Loucy (cell line): ENCODE measurements at regions not wholly inside any gene's neighbourhood (a gene's known extent, or its start where the extent isn't known, plus 50 kb on each side); places are given as distances from the start of the nearest gene placed in this dataset.

Experiments
- H2AFZ ChIP-seq: fragments of 200-600 bp; sonication (generic); 2 replicates; pipeline ENCODE4 v1.6.0; 2016; ENCODE audit warnings: antibody characterized with exemption, mild to moderate bottlenecking, low read length, moderate library complexity
- H3F3A ChIP-seq: fragments of 200-600 bp; 2 replicates; pipeline ENCODE4 v1.6.0; 2016; ENCODE audit warnings: antibody characterized with exemption, low read depth, mild to moderate bottlenecking
- H3K27me3 ChIP-seq: fragments of 200-600 bp; sonication (generic); 2 replicates; pipeline ENCODE4 v1.6.1; 2014; ENCODE audit warnings: low read length, mild to moderate bottlenecking; ENCODE audit not compliant: insufficient read depth, poor library complexity, severe bottlenecking
- H3K36me3 ChIP-seq: fragments of 200-600 bp; sonication (generic); 2 replicates; pipeline ENCODE4 v1.6.1; 2016; ENCODE audit warnings: low read length; ENCODE audit not compliant: insufficient read depth
- H3K4me1 ChIP-seq: fragments of 200-600 bp; sonication (generic); 2 replicates; pipeline ENCODE4 v1.5.1; 2014; ENCODE audit warnings: low read length, mild to moderate bottlenecking; ENCODE audit not compliant: insufficient read depth, poor library complexity, severe bottlenecking
- H3K4me2 ChIP-seq: fragments of 200-600 bp; sonication (generic); 2 replicates; pipeline ENCODE4 v1.6.0; 2014; ENCODE audit warnings: antibody characterized with exemption, low read length, low read depth, mild to moderate bottlenecking; ENCODE audit not compliant: poor library complexity, severe bottlenecking
- H3K4me3 ChIP-seq: fragments of 200-600 bp; sonication (generic); 2 replicates; pipeline ENCODE4 v1.5.1; 2014; ENCODE audit warnings: low read length, mild to moderate bottlenecking, mixed read lengths; ENCODE audit not compliant: poor library complexity, severe bottlenecking
- H3K79me2 ChIP-seq: fragments of 200-600 bp; sonication (generic); 2 replicates; pipeline ENCODE4 v1.6.1; 2014; ENCODE audit warnings: low read length; ENCODE audit not compliant: insufficient read depth
- H3K9ac ChIP-seq: fragments of 200-600 bp; sonication (generic); 2 replicates; pipeline ENCODE4 v1.6.0; 2014; ENCODE audit warnings: mild to moderate bottlenecking, low read depth, low read length, moderate library complexity; ENCODE audit not compliant: poor library complexity, severe bottlenecking
- H3K9me2 ChIP-seq: fragments of 200-600 bp; sonication (generic); replicated peaks from 2 replicates; pipeline ENCODE4 v1.6.1; 2016; ENCODE audit warnings: low read depth, low read length, mixed read lengths
- H3K9me3 ChIP-seq: fragments of 200-600 bp; sonication (generic); 2 replicates; pipeline ENCODE4 v1.6.1; 2014; ENCODE audit warnings: mild to moderate bottlenecking, antibody characterized with exemption, low read length, low read depth; ENCODE audit not compliant: insufficient read depth
- H4K20me1 ChIP-seq: fragments of 200-600 bp; sonication (generic); 2 replicates; pipeline ENCODE4 v1.6.0; 2014; ENCODE audit warnings: antibody characterized with exemption, low read length, mild to moderate bottlenecking; ENCODE audit not compliant: insufficient read depth, poor library complexity, severe bottlenecking
- CTCF ChIP-seq: fragments of 200-600 bp; sonication (generic); conservative IDR thresholded peaks from 2 replicates; pipeline ENCODE4 v1.5.1; 2014; ENCODE audit warnings: mild to moderate bottlenecking, antibody characterized with exemption, low read length
- EZH2phosphoT487 ChIP-seq: fragments of 200-600 bp; IDR thresholded peaks from 2 replicates; pipeline ENCODE4 v1.6.1; 2018; ENCODE audit warnings: antibody characterized with exemption, mild to moderate bottlenecking, moderate library complexity, borderline replicate concordance

GRCh38 chr4:38320343-38320695, 343.7 kb upstream of the KLF3 start:
- TF ChIP-seq EZH2phosphoT487 (no peak), CTCF (no peak)
- Histone ChIP-seq H3K9ac (no peak overlapping the region), H3F3A (no peaks in the 10 kb centered on the region), H3K79me2 (no peaks in the 10 kb centered on the region), H3K9me2 (no peaks in the 10 kb centered on the region), H2AFZ (peak overlapping the region; percentile 84), H3K4me1 (no peaks in the 10 kb centered on the region), H4K20me1 (no peaks in the 10 kb centered on the region), H3K4me3 (no peak overlapping the region), H3K36me3 (no peaks in the 10 kb centered on the region), H3K9me3 (no peaks in the 10 kb centered on the region), H3K27me3 (no peaks in the 10 kb centered on the region), H3K4me2 (peak overlapping the region; percentile 47)

- H3K9me3 ChIP-seq: no peaks in the 10 kb centered on the region
- H3K9ac ChIP-seq: no peak overlapping the region
Measured at GRCh38 chr4:38320833-38321232, 343.2 kb upstream of the KLF3 start.

GRCh38 chr4:38322714-38323113, 341.3 kb upstream of the KLF3 start:
- no peaks in the 10 kb centered on the region for H4K20me1 ChIP-seq
- H3K4me2 ChIP-seq: no peak overlapping the region
- H3K4me1 ChIP-seq: no peaks in the 10 kb centered on the region
- TF ChIP-seq CTCF: no peak
- no peak for TF ChIP-seq EZH2phosphoT487
- no peak overlapping the region for H3K9ac ChIP-seq
- H3K9me3 ChIP-seq: no peaks in the 10 kb centered on the region
- H2AFZ ChIP-seq: no peak overlapping the region
- H3K27me3 ChIP-seq: no peaks in the 10 kb centered on the region
- H3F3A ChIP-seq: no peaks in the 10 kb centered on the region
- H3K4me3 ChIP-seq: no peak overlapping the region
- no peaks in the 10 kb centered on the region for H3K9me2 ChIP-seq
- H3K79me2 ChIP-seq: no peaks in the 10 kb centered on the region
- no peaks in the 10 kb centered on the region for H3K36me3 ChIP-seq

More at GRCh38 chr4:38320833-38321232, 343.2 kb upstream of the KLF3 start:
- Histone ChIP-seq H3F3A (no peaks in the 10 kb centered on the region), H3K79me2 (no peaks in the 10 kb centered on the region), H3K4me2 (no peak overlapping the region), H3K4me3 (no peak overlapping the region), H3K36me3 (no peaks in the 10 kb centered on the region), H3K27me3 (no peaks in the 10 kb centered on the region), H3K4me1 (no peaks in the 10 kb centered on the region), H2AFZ (peak overlapping the region; percentile 84), H4K20me1 (no peaks in the 10 kb centered on the region), H3K9me2 (no peaks in the 10 kb centered on the region)
- TF ChIP-seq EZH2phosphoT487 (no peak), CTCF (no peak)
